Adipocyte (in vitro differentiated cells): ENCODE measurements at regions not wholly inside any gene's neighbourhood (a gene's known extent, or its start where the extent isn't known, plus 50 kb on each side); places are given as distances from the start of the nearest gene placed in this dataset.
A peak's percentile ranks its signal among the peaks of the same experiment; 100 is the strongest.

Source experiments
- DNase-seq: peaks from one replicate; pipeline ENCODE4 v3.0.0-alpha.2; 2015; ENCODE audit warnings: low read depth
- H3K27me3 ChIP-seq: replicated peaks from 2 replicates; pipeline ENCODE4 v1.7.0; 2013; ENCODE audit warnings: mild to moderate bottlenecking, low read length, moderate library complexity; ENCODE audit not compliant: control insufficient read depth, insufficient read depth
- H3K36me3 ChIP-seq: 2 replicates; pipeline ENCODE4 v1.7.0; 2013; ENCODE audit warnings: low read length, mild to moderate bottlenecking, moderate library complexity; ENCODE audit not compliant: control insufficient read depth, insufficient read depth, severe bottlenecking
- H3K4me1 ChIP-seq: 2 replicates; pipeline ENCODE4 v1.7.0; 2013; ENCODE audit warnings: mild to moderate bottlenecking, low read length, moderate library complexity; ENCODE audit not compliant: control insufficient read depth, insufficient read depth
- H3K4me3 ChIP-seq: 2 replicates; pipeline ENCODE4 v1.7.0; 2013; ENCODE audit warnings: mild to moderate bottlenecking, low read length, moderate library complexity
- H3K9ac ChIP-seq: 2 replicates; pipeline ENCODE4 v1.7.0; 2013; ENCODE audit warnings: mild to moderate bottlenecking, low read length, moderate library complexity
- H3K9me3 ChIP-seq: 2 replicates; pipeline ENCODE4 v1.7.0; 2013; ENCODE audit warnings: mild to moderate bottlenecking, low read length, moderate library complexity; ENCODE audit not compliant: control insufficient read depth

DNA sequence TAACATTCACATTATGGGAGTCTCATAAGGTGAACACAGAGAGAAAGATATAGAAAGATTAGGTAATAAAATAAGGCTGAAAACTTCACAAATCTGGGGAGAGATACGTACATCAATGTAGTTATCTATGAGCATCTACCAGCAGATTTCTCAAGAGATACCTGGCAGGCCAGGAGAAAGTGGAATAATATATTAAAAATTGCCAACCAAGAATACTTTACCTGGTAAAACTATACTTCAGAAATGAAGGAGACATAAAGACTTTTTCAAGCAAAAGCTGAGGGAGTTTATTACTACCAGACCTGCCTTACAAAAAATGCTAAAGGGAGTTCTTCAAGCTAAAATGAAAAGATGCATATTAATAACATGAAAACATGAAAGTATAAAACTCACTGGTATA is 78.8 kb upstream of the COMTD1 start:
- Histone ChIP-seq H3K4me1 (no peaks in the 10 kb centered on the region), H3K27me3 (no peaks in the 10 kb centered on the region)

DNA sequence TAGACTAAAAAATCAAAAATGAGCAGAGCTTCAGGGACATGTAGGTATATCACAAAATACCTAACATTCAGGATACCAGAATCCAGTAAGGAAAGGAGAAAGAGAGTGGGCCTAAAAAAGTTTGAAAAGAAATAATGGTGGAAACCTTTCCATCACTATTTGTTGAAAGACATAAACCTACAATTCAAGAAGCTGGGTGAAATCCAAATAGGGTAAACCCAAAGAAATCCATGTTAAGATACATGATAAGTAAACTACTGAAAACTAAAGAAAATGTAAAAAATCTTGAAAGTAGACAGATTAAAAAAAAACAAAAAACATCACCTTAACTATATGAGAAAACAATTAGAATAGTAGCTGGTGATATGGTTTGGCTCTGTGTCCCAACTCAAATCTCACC is 76.7 kb upstream of the COMTD1 start:
- no peaks in the 10 kb centered on the region for H3K4me1 ChIP-seq
- no peak for DNase-seq
- H3K27me3 ChIP-seq: no peaks in the 10 kb centered on the region

More for the DNA sequence above, 78.8 kb upstream of the COMTD1 start:
- Histone ChIP-seq H3K9ac (no peak overlapping the region), H3K36me3 (no peaks in the 10 kb centered on the region), H3K4me3 (no peak overlapping the region), H3K9me3 (peaks cover 52% of the 10 kb centered on the region)
- DNase-seq: no peak

DNA sequence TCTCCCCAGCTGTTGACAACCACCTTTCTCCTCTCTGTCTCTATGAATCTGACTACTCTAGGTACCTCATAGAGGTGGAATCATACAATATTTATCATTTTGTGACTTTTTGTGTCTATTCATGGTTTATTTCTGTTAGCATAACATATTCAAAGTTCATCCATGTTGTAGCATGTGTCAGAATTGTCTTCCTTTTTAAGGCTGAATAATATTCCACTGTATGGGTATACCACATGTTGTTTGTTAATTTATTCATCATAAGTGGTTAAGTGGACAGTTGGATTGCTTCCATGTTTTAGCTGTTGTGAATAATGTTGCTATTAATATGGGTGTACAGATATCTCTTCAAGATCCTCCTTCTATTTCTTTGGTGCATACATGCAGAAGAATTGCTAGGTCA is 69.9 kb upstream of the COMTD1 start:
- H3K4me3 ChIP-seq: no peak overlapping the region
- no peaks in the 10 kb centered on the region for H3K4me1 ChIP-seq
- H3K9ac ChIP-seq: no peak overlapping the region
- no peaks in the 10 kb centered on the region for H3K36me3 ChIP-seq
- peaks cover 19% of the 10 kb centered on the region for H3K9me3 ChIP-seq
- H3K27me3 ChIP-seq: no peaks in the 10 kb centered on the region
- no peak for DNase-seq

More for the DNA sequence above, 76.7 kb upstream of the COMTD1 start:
- Histone ChIP-seq H3K9me3 (peaks cover 43% of the 10 kb centered on the region), H3K9ac (no peak overlapping the region), H3K4me3 (no peak overlapping the region), H3K36me3 (no peaks in the 10 kb centered on the region)

DNA sequence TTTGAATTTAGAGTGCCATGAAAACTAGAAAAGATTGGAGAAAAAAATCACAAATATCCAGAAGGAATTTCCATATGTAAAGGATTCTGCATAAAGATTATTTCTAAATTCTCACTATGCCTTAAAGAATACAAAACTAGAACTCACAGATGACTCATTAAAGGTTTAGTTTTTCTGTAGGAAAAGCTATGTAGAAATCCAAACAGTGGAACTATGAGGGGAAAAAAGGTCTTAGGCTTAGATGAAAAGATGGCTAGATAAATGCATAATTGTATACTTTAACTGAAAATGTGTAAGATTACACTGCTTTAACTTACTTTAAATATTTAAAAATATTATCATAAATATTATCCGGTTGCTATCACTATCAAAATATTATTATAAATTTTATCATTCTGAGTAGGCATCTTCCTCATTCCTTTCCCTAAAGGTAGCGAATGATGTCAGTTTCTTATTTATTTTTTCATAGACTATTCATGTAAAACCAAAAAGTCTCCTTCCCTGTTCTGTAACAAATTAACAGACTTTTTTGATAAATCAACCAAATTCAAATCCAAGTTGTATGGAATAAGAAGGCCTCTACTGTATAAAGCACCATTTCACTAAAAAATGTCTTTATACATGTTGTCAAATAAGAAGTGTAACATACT is 69.1 kb upstream of the COMTD1 start:
- DNase-seq: peak; percentile 52
- no peaks in the 10 kb centered on the region for H3K27me3 ChIP-seq
- no peak overlapping the region for H3K9ac ChIP-seq
- no peaks in the 10 kb centered on the region for H3K4me1 ChIP-seq
- H3K4me3 ChIP-seq: no peak overlapping the region
- peaks cover 19% of the 10 kb centered on the region for H3K9me3 ChIP-seq
- no peaks in the 10 kb centered on the region for H3K36me3 ChIP-seq

DNA sequence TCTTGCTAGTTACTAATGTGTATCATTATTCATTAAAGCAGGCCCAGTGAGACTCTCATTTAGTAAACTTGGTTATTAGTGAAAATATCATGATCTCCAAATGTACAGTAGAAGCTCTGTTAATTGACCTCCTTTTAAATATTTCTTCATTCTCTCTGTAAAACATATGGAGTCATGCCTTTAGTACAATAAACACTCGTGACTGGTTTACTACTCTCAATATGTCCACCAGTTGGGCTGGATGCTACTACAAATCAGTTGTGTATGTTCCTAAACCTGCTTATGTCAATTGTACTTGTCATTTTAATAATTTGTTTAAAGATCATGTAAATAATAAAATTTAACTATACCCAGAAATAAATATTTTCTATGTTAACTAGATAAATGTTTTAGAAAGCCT is 68.6 kb upstream of the COMTD1 start:
- H3K4me1 ChIP-seq: no peaks in the 10 kb centered on the region
- H3K36me3 ChIP-seq: no peaks in the 10 kb centered on the region
- DNase-seq: no peak
- H3K4me3 ChIP-seq: no peak overlapping the region
- H3K27me3 ChIP-seq: no peaks in the 10 kb centered on the region
- H3K9ac ChIP-seq: no peak overlapping the region
- H3K9me3 ChIP-seq: peaks cover 19% of the 10 kb centered on the region

DNA sequence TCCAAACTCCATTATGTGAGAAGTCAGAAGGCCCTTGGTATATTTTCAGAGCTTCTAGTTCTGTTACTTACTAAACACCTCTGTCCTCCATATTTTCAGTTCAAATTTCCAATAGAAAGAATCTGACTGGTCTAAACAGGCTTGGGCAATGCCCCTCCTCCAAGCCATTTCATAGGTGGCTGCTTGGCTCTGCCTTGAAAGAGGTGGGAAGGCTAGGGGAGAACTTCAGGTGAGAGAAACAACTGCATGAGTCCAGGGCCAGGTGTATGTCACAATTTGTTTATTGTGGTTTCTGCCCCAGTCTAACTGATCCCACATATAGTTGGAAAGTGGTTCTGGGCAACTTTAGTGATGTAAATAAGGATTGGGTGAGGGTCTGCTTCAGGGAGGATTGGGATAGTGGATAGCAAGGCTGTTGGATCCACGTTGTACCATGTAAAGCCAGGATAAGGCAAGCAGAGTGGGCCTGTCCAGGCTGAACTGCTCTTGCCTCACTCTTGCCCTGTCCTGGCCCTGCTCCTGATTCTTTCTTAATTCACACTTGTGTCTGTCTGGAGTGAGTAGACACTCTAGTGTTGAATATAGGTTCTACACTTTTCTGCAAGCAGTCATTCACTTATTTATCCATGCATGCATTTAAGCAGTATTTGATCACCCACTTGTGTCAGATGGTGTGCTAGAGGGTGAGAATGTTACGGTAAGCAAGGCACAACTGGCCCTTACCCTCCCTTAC is 67.5 kb upstream of the COMTD1 start:
- H3K4me3 ChIP-seq: no peak overlapping the region
- H3K27me3 ChIP-seq: no peaks in the 10 kb centered on the region
- no peaks in the 10 kb centered on the region for H3K4me1 ChIP-seq
- H3K9ac ChIP-seq: no peak overlapping the region
- H3K9me3 ChIP-seq: peaks cover 17% of the 10 kb centered on the region
- no peaks in the 10 kb centered on the region for H3K36me3 ChIP-seq
- DNase-seq: no peak

DNA sequence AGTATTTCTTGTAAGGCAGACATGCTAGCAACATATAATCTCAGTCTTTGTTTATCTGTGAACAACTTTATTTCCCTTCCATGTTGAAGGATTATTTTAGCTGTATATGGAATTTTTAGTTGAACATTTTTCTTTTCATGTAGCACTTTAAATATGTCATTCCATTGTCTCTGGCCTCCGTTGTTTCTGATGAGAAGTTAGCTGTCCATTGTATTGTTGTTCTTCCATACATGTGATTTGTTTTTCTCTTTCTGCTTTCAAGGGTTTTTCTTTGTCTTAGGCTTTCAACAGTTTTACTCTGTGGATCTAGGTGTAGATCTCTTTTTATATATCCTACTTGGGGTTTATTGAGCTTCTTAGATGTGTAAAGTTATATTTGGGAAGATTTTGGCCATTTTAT is 66.3 kb upstream of the COMTD1 start:
- no peak overlapping the region for H3K9ac ChIP-seq
- H3K9me3 ChIP-seq: peaks cover 14% of the 10 kb centered on the region

DNA sequence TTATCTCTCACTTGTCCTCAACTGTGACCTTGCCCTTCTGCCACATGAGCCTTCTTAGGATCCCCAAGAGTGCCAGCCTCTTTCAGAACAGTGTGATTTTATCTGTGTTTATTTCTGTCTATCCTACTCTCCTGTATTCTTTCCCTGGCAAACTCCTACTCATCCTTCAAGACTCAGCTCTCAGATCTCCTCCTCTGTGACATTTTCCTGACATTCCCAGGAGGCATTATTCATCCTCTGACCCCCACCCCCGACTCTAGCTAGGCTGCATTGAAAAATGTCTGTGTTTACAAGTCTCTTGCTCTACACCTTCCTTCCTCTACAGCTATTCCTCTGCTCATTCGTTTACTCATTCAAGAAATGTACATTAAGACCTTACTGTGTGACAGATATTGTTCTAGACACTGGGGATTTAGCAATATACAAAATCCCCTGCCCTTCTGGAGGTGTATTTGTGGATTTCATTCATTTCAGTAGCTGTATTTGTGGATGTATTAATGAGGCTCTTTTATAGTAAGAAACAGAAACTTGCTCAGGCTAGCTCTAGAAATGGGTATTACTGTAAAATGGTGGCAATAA is 61.4 kb upstream of the COMTD1 start:
- H3K9ac ChIP-seq: no peak overlapping the region
- H3K4me1 ChIP-seq: peaks cover 12% of the 10 kb centered on the region
- no peaks in the 10 kb centered on the region for H3K36me3 ChIP-seq
- H3K27me3 ChIP-seq: peaks cover 5% of the 10 kb centered on the region
- H3K9me3 ChIP-seq: peaks cover 12% of the 10 kb centered on the region
- H3K4me3 ChIP-seq: no peak overlapping the region
- no peak for DNase-seq

More for the DNA sequence above, 66.3 kb upstream of the COMTD1 start:
- H3K27me3 ChIP-seq: no peaks in the 10 kb centered on the region
- no peak overlapping the region for H3K4me3 ChIP-seq
- H3K36me3 ChIP-seq: no peaks in the 10 kb centered on the region
- no peaks in the 10 kb centered on the region for H3K4me1 ChIP-seq
- no peak for DNase-seq

DNA sequence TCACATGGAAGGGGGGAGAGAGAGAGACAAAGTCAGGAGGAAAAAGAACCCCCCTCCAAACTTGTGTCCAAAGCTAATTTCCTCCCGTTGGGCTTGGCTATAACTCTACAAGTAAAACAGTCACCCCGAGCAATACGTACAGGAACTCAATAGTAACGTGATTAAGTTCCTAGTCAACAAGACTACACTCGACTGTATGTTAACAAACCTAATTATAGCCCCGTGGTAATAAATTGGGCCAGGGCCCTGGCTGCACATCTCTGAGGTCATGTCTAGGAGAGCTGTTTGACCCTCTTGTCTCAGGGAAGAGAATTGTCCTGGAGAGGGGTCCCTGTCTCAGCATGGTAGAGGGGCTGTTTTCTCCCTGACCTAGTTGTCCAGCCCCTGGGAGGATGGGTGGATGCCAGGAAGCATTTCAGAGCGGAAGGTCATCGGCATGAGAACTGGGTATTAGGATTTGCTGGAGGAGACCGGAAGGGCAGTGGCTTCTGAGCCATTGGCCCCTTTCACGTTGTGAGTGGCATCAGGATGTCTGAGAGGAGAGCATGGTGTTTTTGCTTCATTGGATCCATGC is 60.2 kb upstream of the COMTD1 start:
- no peak for DNase-seq
- Histone ChIP-seq H3K4me3 (peak overlapping the region; percentile 79), H3K27me3 (peaks cover 11% of the 10 kb centered on the region), H3K9me3 (peaks cover 4% of the 10 kb centered on the region), H3K9ac (peak overlapping the region; percentile 74), H3K4me1 (peaks cover 12% of the 10 kb centered on the region), H3K36me3 (no peaks in the 10 kb centered on the region)

DNA sequence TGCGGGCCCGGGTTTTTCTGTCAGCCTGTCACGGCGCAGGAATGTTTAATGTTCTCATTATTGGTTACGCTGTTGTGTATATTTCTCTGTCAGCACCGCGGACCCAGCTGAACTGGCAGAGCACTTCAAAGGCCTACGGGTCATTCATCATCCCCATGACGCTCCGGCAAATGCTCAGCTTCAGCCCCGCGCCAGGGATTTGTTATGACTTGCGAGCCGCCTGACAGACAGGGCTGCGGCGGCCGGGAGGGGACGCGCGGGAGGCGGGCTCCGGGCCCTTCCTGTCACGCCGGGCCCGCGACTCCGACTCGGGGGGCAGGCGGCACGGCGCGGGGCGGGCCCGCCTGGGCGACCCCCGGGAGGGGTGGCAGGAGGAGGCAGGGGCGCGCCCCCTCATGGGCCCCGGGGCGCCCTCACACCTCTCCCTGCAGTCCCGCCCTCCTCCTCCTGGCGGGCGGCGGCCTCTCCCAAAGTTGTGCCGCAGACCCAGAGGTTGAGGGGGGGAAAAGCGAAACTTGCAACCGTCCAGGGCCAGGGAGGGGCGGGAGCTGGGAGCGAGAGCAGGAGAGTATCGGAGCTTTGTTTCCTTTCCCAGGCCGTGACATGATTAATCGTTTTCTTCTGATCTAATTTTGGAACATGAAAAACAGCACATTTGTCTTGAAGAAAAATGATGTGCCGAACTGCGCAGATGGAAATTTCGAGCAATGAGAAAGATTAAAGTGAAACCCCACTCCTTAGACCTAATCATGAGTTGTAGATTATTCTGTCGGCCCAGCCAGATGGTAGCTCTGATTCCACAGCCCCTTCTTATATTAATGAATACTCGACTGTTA is 59.3 kb upstream of the COMTD1 start:
- H3K36me3 ChIP-seq: no peaks in the 10 kb centered on the region
- peak; percentile 89 for DNase-seq
- peaks cover 12% of the 10 kb centered on the region for H3K4me1 ChIP-seq
- peak overlapping the region; percentile 74 for H3K9ac ChIP-seq
- peak overlapping the region; percentile 79 for H3K4me3 ChIP-seq
- H3K9me3 ChIP-seq: peaks cover 13% of the 10 kb centered on the region
- H3K27me3 ChIP-seq: peaks cover 11% of the 10 kb centered on the region

DNA sequence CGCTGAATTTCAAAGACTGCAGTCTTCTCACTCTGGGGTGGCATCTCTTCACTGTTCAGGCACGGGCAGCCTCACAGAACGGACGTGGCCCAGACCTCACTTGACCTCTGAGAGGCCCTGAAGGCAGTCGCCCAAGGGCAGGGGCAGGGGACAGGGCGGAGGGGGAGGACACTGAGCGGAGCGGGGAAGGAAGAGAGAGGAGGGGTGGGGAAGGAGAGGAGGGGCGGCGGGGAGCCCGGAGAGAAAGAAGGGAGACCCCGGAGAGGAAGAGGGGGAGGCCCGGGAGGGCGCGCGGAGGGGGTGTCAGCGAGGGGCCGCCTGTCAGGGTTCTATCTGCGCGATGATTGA is 58.7 kb upstream of the COMTD1 start:
- Histone ChIP-seq H3K4me3 (peak overlapping the region; percentile 79), H3K9ac (peak overlapping the region; percentile 74), H3K27me3 (peaks cover 15% of the 10 kb centered on the region), H3K9me3 (peaks cover 18% of the 10 kb centered on the region), H3K4me1 (peaks cover 12% of the 10 kb centered on the region), H3K36me3 (no peaks in the 10 kb centered on the region)
- DNase-seq: peak; percentile 12
